ENCODE measurements at regions not wholly inside any gene's neighbourhood (a gene's known extent, or its start where the extent isn't known, plus 50 kb on each side); places are given as distances from the start of the nearest gene placed in this dataset.

DNA sequence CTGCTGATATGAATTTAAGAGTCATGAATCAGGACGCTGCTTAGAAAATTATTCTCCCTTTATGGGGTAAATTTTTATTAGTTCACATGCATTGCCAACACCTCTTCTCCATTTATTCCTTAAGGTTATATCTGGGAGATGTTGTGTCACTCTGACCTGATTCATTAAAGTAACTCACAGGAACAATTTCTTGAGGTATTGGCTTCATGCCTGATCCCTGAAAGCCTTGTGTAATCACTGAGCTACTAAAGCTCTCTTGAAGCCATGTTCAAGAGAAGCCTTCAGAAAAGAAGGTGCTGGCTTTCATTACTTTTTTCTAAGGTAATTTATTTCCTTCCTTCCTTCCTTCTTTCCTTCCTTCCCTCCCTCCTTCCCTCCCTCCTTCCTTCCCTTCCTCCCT, 420.6 kb downstream of the RAB38 start:
- ATAC-seq, result no peak

DNA sequence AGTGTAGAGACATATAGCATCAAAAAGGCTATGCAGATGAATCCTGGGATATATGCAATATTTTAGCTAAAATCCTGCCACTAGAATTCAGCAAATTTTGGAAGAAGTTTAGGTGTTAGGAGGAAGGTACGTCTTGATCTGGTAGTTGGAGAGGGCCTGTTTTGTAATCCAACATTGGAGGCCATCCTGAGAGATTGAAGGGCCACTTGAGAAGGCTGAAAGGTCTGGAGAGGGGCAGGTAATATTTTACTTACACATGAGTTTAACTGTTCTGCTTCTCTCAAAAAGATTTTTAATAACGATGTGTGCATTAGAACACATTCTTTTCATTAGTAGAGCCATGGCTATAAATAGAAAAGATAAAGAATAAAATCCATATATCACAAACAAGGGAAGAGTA, 422.1 kb downstream of the RAB38 start:
- H3K9me3 ChIP-seq, result no peaks in the 10 kb centered on the region
- intact Hi-C loops (cut with DNase I, micrococcal nuclease), result no loop called here
- no peak overlapping the region for H3K4me3 ChIP-seq
- TF ChIP-seq, protein P1, sequence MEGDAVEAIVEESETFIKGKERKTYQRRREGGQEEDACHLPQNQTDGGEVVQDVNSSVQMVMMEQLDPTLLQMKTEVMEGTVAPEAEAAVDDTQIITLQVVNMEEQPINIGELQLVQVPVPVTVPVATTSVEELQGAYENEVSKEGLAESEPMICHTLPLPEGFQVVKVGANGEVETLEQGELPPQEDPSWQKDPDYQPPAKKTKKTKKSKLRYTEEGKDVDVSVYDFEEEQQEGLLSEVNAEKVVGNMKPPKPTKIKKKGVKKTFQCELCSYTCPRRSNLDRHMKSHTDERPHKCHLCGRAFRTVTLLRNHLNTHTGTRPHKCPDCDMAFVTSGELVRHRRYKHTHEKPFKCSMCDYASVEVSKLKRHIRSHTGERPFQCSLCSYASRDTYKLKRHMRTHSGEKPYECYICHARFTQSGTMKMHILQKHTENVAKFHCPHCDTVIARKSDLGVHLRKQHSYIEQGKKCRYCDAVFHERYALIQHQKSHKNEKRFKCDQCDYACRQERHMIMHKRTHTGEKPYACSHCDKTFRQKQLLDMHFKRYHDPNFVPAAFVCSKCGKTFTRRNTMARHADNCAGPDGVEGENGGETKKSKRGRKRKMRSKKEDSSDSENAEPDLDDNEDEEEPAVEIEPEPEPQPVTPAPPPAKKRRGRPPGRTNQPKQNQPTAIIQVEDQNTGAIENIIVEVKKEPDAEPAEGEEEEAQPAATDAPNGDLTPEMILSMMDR (IDR thresholded peaks at IDR 0.05), result no peak
- DNase-seq (no peak), ATAC-seq (no peak)
- H3K4me1 ChIP-seq (ENCODE audit: low read depth), result no peaks in the 10 kb centered on the region
- no peaks in the 10 kb centered on the region for H3K36me3 ChIP-seq (ENCODE audit: low read depth)

More for the DNA sequence above, 420.6 kb downstream of the RAB38 start:
- Histone ChIP-seq H3K4me3 (no peak overlapping the region), H3K9me3 (no peaks in the 10 kb centered on the region), H3K4me1 (ENCODE audit: low read depth) (no peaks in the 10 kb centered on the region), H3K36me3 (ENCODE audit: low read depth) (no peaks in the 10 kb centered on the region)
- intact Hi-C loops (cut with DNase I, micrococcal nuclease), result no loop called here
- DNase-seq, result no peak
- TF ChIP-seq, protein P1 (IDR thresholded peaks at IDR 0.05), result no peak

DNA sequence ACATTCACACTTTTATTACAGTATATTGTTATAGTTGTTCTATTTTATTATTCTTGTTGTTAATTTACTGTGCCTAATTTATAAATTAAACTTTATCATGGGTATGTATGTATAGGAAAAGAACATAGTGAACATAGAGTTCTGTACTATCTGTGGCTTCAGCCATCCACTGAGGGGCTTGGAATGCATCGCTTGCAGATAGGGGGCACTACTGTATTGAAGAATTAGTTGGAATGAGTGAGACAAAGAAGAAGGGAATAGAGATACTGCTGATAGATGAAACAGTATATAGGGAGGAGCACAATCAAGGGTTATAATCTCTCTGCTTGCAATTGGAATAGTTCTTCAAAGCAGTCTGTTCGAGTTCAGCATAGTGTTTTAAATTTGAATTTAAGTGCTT, 432.2 kb downstream of the RAB38 start:
- Histone ChIP-seq H3K4me1 (ENCODE audit: low read depth) (peaks cover 7% of the 10 kb centered on the region), H3K4me3 (no peak overlapping the region), H3K9me3 (no peaks in the 10 kb centered on the region), H3K36me3 (ENCODE audit: low read depth) (no peaks in the 10 kb centered on the region)
- ATAC-seq (no peak), DNase-seq (no peak)
- intact Hi-C loops (cut with DNase I, micrococcal nuclease), result no loop called here
- TF ChIP-seq, protein P1 (IDR thresholded peaks at IDR 0.05), result no peak

DNA sequence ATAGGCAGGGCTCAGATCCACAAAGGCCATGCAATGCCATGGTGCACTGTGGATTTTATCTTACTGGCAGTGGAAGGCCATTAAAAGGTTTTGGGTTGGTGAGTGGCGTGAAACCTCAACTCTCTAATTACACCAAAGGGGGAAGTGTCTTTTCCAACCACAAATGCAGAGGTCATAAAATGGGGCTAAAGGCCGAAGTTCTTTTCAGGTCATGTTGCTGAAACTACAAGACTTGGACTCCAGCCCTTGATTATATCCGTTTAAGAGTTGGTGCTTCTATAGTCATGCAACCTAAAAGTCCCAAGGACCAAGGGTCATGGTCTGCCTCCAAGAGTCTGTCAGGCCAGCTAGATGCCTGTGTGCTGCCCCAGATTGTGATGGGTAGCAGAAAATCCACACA, 434.3 kb downstream of the RAB38 start:
- Histone ChIP-seq H3K9me3 (no peaks in the 10 kb centered on the region), H3K4me1 (ENCODE audit: low read depth) (peaks cover 7% of the 10 kb centered on the region), H3K4me3 (no peak overlapping the region), H3K36me3 (ENCODE audit: low read depth) (no peaks in the 10 kb centered on the region)
- intact Hi-C loops (cut with DNase I, micrococcal nuclease), result no loop called here
- DNase-seq (peak in 2 of 3 donors; percentile 7 to 48), ATAC-seq (peak; percentile 82)
- TF ChIP-seq, protein P1 (IDR thresholded peaks at IDR 0.05), result no peak

DNA sequence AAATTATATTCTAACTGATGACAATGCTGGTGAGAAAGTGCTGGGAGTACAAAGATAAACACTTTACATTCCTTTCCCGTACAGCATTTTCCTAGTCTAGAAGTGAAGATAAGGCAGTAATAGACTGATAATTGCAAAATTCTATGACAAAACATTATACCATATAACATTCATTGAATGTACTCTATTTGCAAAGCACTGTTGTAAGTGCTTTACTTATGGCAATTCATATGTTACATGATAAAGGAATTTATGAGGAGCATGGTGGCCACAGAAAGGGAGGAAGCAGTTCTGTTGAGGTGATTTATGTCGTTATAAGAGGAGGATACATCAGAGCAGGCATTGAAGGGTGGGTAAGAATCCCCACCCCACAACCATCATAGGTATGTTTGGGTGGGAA, 434.8 kb downstream of the RAB38 start:
- intact Hi-C loops (cut with DNase I, micrococcal nuclease), result no loop called here
- DNase-seq, result no peak
- TF ChIP-seq, protein P1 (IDR thresholded peaks at IDR 0.05), result no peak
- H3K4me1 ChIP-seq (ENCODE audit: low read depth), result peaks cover 7% of the 10 kb centered on the region
- H3K36me3 ChIP-seq (ENCODE audit: low read depth), result no peaks in the 10 kb centered on the region
- no peak overlapping the region for H3K4me3 ChIP-seq
- H3K9me3 ChIP-seq, result no peaks in the 10 kb centered on the region
- ATAC-seq, result peak; percentile 54

DNA sequence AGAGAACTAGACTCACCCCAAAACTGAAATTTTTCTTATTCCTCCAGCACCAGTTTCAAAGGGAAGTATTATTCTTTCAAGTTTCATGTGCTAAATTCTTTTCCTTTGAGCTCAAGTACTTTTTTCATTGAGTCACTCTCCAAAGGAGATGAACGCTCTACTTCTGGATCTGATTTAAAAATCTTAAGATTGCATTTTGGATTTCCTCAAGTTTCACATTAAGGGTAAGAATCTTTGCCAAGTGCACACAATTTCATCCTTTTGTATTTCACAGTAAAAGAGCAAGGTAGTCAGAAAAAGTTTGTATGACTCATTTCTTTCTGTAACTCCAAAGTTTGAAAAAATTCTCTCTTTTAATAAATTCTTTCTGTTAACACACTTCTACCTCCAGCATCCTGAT, 435.5 kb downstream of the RAB38 start:
- ATAC-seq (no peak), DNase-seq (no peak)
- intact Hi-C loops (cut with DNase I, micrococcal nuclease), result no loop called here
- TF ChIP-seq, protein P1 (IDR thresholded peaks at IDR 0.05), result no peak
- Histone ChIP-seq H3K9me3 (no peaks in the 10 kb centered on the region), H3K36me3 (ENCODE audit: low read depth) (no peaks in the 10 kb centered on the region), H3K4me1 (ENCODE audit: low read depth) (peaks cover 7% of the 10 kb centered on the region), H3K4me3 (no peak overlapping the region)
